Fibroblast of villous mesenchyme (primary cell): ENCODE measurements at regions not wholly inside any gene's neighbourhood (a gene's known extent, or its start where the extent isn't known, plus 50 kb on each side); places are given as distances from the start of the nearest gene placed in this dataset.

Experiments
- DNase-seq: peaks from one replicate; pipeline ENCODE4 v3.0.0-alpha.2; 2010; ENCODE audit warnings: low read depth
- H3K4me3 ChIP-seq: 2 replicates; pipeline ENCODE4 v1.5.1; 2011; ENCODE audit warnings: low read depth, mild to moderate bottlenecking, low read length
- TF ChIP-seq, protein P1 (sequence below): IDR thresholded peaks from 2 replicates; pipeline ENCODE4 v1.5.1; 2012; ENCODE audit warnings: low read depth, mild to moderate bottlenecking, low read length; ENCODE audit not compliant: insufficient read depth

DNA sequence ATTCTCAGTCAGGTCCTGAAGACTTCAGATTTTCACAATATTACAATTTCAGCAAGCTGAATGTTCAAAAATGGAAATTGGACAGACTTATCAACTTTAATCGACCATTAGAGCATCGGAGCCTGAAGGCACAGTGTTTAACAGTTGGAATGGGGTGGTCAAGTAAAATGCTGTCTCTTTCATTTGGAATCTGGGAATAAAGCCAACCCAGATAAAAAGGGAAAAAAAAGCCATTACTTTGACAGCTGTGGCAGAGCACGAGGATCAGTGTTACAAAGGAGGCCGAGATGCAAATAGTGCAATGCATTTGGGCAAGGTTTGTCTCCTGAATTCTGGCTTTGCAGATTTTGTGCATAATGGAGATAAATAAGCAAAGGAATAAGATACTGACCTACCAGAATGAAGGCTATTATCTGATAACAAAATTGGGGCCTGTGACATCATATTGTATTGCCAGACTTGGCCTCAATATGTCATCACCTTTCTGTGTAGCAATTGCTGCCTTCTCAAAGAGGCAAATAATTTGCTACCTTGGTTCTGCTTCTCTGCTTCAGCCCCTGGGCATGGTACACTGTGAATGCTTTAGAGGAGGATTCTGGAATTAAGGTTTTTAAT is 277.5 kb upstream of the KLHL29 start:
- no peak for DNase-seq
- TF ChIP-seq, protein P1, sequence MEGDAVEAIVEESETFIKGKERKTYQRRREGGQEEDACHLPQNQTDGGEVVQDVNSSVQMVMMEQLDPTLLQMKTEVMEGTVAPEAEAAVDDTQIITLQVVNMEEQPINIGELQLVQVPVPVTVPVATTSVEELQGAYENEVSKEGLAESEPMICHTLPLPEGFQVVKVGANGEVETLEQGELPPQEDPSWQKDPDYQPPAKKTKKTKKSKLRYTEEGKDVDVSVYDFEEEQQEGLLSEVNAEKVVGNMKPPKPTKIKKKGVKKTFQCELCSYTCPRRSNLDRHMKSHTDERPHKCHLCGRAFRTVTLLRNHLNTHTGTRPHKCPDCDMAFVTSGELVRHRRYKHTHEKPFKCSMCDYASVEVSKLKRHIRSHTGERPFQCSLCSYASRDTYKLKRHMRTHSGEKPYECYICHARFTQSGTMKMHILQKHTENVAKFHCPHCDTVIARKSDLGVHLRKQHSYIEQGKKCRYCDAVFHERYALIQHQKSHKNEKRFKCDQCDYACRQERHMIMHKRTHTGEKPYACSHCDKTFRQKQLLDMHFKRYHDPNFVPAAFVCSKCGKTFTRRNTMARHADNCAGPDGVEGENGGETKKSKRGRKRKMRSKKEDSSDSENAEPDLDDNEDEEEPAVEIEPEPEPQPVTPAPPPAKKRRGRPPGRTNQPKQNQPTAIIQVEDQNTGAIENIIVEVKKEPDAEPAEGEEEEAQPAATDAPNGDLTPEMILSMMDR = no peak
- H3K4me3 ChIP-seq = no peak overlapping the region

DNA sequence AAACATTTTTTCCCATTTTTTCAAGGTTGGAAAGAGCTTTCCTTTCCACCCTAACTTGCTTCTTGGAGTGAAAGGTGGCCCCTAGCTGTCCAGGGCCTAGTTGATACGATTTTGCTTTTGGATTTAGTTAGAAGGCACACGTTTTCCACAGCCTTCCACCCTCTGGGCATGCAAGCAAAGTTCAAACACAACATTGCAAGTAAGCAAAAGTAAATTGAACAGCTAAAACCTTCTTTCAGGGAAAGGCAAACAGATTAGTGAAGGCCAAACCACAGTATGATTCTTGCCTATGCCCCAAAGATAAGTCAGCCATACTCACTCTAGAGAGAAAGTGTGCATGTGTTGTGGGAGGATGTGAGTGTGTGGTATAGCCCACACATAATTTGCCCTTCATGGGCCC is 273.7 kb upstream of the KLHL29 start:
- DNase-seq = no peak
- TF ChIP-seq, protein P1 = no peak
- H3K4me3 ChIP-seq = no peak overlapping the region

DNA sequence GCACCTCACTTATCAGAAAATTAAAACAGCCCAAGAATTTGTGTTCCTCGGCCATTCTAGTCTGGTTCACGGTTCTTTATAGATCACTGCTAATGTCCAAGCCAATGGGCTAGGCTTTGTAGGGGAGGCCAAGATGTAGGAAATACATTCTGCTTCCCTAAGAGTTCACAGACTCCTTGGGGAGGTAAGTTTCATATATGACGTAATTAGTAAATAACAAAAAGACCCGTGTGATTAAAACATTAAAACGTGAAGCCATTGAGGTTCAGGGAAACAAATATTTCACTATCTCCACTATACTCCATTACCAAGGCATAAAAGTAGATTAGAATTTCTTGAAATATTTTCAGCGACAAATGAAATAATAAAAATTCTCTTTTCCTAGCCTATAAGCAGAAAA is 272.5 kb upstream of the KLHL29 start:
- TF ChIP-seq, protein P1 = no peak
- no peak for DNase-seq
- H3K4me3 ChIP-seq = no peak overlapping the region

DNA sequence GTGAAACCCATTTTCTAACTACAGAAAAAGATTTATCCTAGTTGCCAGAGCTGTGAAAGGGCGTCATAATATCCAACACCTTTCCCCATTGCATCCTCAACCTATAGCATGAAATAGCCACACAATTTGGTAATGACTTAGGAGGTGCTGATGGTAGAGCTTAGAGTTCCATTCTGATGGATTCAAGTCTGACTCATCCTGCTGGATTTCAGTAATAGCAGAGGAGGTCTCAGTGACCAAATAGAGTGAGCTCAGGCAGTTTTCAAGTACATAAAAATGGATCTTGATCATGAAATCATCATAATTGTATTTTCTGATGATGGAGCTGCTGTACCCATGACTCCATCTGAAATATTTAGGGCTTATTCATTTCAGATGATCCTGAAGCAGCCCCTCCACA is 270.7 kb upstream of the KLHL29 start:
- no peak overlapping the region for H3K4me3 ChIP-seq
- TF ChIP-seq, protein P1 = no peak
- DNase-seq = no peak

DNA sequence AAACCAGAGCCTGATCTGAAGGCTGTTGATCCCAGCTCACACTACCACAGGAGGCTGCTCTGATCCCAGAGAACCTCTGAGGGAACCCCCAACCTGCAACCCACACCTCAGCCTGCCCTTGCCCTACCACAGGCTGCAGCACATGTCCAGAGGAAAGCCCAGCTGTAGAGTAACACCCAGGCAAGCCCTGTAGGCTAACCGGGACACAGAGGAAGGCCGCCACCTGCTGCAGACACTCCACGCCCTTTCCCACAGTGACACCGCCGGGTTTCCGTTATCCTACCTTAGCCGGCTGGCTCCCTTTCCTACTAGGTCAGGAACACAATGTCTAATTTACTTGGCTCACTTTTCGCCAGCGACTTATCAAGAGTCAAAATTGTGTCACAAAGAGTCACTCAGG is 266.7 kb upstream of the KLHL29 start:
- H3K4me3 ChIP-seq = no peak overlapping the region
- TF ChIP-seq, protein P1 = no peak

DNA sequence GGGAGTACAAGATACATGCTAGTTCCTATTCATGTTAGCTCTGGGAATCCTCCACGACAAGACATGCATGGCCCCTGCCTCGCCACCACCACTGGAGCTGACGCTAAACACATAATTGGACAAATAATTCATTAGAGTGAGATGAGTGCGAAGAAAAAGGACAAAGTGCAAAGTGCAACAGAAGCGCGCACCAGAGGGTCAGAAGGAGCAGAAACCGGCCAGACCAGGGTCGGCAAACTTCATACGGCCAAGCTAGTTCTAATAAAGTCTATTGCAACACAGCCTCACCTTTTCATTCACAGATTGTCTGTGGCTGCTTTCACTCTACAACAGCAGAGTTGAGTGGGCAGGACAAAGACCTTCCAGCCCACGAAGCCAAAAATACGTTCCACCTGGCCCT is 266.1 kb upstream of the KLHL29 start:
- TF ChIP-seq, protein P1 = no peak
- no peak for DNase-seq
- H3K4me3 ChIP-seq = no peak overlapping the region

More for the DNA sequence above, 266.7 kb upstream of the KLHL29 start:
- DNase-seq = no peak

DNA sequence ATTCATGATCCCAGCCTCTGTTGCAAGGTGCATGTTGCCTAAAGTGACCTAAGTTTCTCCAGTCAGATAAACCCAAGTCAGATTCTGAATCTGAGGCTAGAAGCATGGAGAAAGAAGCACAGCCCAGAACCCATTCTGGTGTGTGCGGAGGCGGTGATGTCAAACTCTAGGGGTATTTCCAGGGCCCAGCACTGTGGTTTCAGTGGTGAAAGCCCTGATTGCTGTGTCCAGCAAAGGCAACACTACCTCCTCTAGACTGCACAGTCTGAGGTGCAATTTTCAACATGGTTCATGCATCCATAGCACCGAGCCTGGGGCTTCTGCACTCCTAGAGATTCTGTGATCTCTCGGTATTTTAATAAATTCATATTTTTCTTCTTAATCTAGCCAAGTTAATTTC is 264.8 kb upstream of the KLHL29 start:
- H3K4me3 ChIP-seq = no peak overlapping the region
- TF ChIP-seq, protein P1 = no peak
- DNase-seq = no peak
